SK-N-SH (cell line): ENCODE measurements at regions not wholly inside any gene's neighbourhood (a gene's known extent, or its start where the extent isn't known, plus 50 kb on each side); places are given as distances from the start of the nearest gene placed in this dataset.

Experiments used
- CTCF ChIA-PET: fragments of 300-600, 350-600 bp; formaldehyde crosslinking; extraction: SDS; loops from one replicate; lab custom pipeline; 2021; lab: Yijun Ruan, JAX
- POLR2A ChIA-PET: fragments of 350-600 bp; sonication (Branson Sonifier 250); formaldehyde crosslinking; extraction: SDS; loops from one replicate; lab custom pipeline; 2020; ENCODE audit warnings: antibody characterized with exemption, inconsistent platforms; lab: Yijun Ruan, JAX
- DNase-seq: peaks from one replicate; pipeline ENCODE4 v3.0.0; 2012
- H2AFZ ChIP-seq: fragments of 200-600 bp; sonication (generic); 2 replicates; pipeline ENCODE4 v1.8.1; 2016; ENCODE audit warnings: antibody characterized with exemption, mild to moderate bottlenecking, low read depth
- H3F3A ChIP-seq: fragments of 200-600 bp; sonication (generic); replicated peaks from 2 replicates; pipeline ENCODE3; 2016; ENCODE audit warnings: antibody characterized with exemption, mild to moderate bottlenecking; ENCODE audit not compliant: insufficient read depth
- H3K27ac ChIP-seq, 2 experiments: fragments of 200-500 bp in 1 of 2; fragments of 200-600 bp in 1 of 2; sonication (Bioruptor generic) in 1 of 2; sonication (generic), shearing (Covaris generic) in 1 of 2; 2 replicates each; pipeline versions ENCODE4 v1.5.1 to v1.6.1; 2014 to 2016; ENCODE audit warnings: low read depth in 2 of 2, inconsistent platforms in 1 of 2, low read length in 1 of 2, mild to moderate bottlenecking in 1 of 2, mixed read lengths in 1 of 2
- H3K27me3 ChIP-seq: fragments of 200-600 bp; sonication (generic), shearing (Covaris generic); 2 replicates; pipeline ENCODE4 v1.6.1; 2016; ENCODE audit warnings: mixed run types; ENCODE audit not compliant: insufficient read depth
- H3K36me3 ChIP-seq, 2 experiments: fragments of 200-500 bp in 1 of 2; fragments of 200-600 bp in 1 of 2; sonication (Bioruptor generic) in 1 of 2; sonication (generic) in 1 of 2; replicated peaks in 1 of 2; 2 replicates each; pipeline versions ENCODE3 to v1.5.1; 2014 to 2016; ENCODE audit warnings: low read length in 1 of 2, mild to moderate bottlenecking in 1 of 2; ENCODE audit not compliant: insufficient read depth in 2 of 2, control insufficient read depth in 1 of 2
- H3K4me1 ChIP-seq, 2 experiments: fragments of 200-500 bp in 1 of 2; fragments of 200-600 bp in 1 of 2; sonication (Bioruptor generic) in 1 of 2; sonication (generic), shearing (Covaris generic) in 1 of 2; 2 replicates each; pipeline versions ENCODE4 v1.5.1 to v1.6.1; 2014 to 2016; ENCODE audit warnings: low read depth in 1 of 2, low read length in 1 of 2, mixed run types in 1 of 2; ENCODE audit not compliant: insufficient read depth in 2 of 2, control insufficient read depth in 1 of 2
- H3K4me2 ChIP-seq: fragments of 200-600 bp; sonication (generic), shearing (Covaris generic); 2 replicates; pipeline ENCODE4 v1.6.1; 2017; ENCODE audit warnings: mixed run types
- H3K4me3 ChIP-seq, 2 experiments: fragments of 200-500 bp in 1 of 2; fragments of 200-600 bp in 1 of 2; sonication (Bioruptor generic) in 1 of 2; sonication (generic), shearing (Covaris generic) in 1 of 2; 2 replicates each; pipeline versions ENCODE4 v1.5.1 to v1.8.1; 2014 to 2016; ENCODE audit warnings: low read depth in 2 of 2, inconsistent platforms in 1 of 2, low read length in 1 of 2, mild to moderate bottlenecking in 1 of 2, mixed read lengths in 1 of 2, moderate library complexity in 1 of 2
- H3K79me2 ChIP-seq: fragments of 200-600 bp; sonication (generic); 2 replicates; pipeline ENCODE4 v1.8.1; 2017; ENCODE audit warnings: mild to moderate bottlenecking; ENCODE audit not compliant: insufficient read depth
- H3K9ac ChIP-seq: fragments of 200-600 bp; sonication (generic); 2 replicates; pipeline ENCODE4 v1.6.1; 2017; ENCODE audit warnings: mixed run types
- H3K9me2 ChIP-seq: fragments of 200-600 bp; sonication (generic); 2 replicates; pipeline ENCODE4 v1.6.1; 2017; ENCODE audit warnings: mixed run types
- H3K9me3 ChIP-seq: fragments of 200-600 bp; sonication (generic); 2 replicates; pipeline ENCODE4 v1.6.1; 2017; ENCODE audit warnings: mixed run types, mild to moderate bottlenecking, moderate library complexity
- H4K20me1 ChIP-seq: fragments of 200-600 bp; sonication (generic); 2 replicates; pipeline ENCODE4 v1.6.1; 2017; ENCODE audit warnings: mild to moderate bottlenecking, mixed run types; ENCODE audit not compliant: insufficient read depth
- CHD2 ChIP-seq: fragments of 150-350 bp; IDR thresholded peaks from 2 replicates; pipeline ENCODE4 v1.6.1; 2018; ENCODE audit warnings: low read length; ENCODE audit not compliant: partially characterized antibody
- EP300 ChIP-seq, 2 experiments: IDR thresholded peaks; 2 replicates each; pipeline versions ENCODE4 v1.4.0 to v1.6.1; 2012; ENCODE audit warnings: borderline replicate concordance in 1 of 2, low read depth in 1 of 2, low read length in 1 of 2
- EZH2phosphoT487 ChIP-seq: fragments of 200-600 bp; sonication (generic); IDR thresholded peaks from 2 replicates; pipeline ENCODE4 v1.6.1; 2017; ENCODE audit warnings: low read depth, mixed run types, mild to moderate bottlenecking, antibody characterized with exemption, moderate library complexity, borderline replicate concordance
- FOXM1 ChIP-seq: IDR thresholded peaks from 2 replicates; pipeline ENCODE4 v1.4.0; 2012; ENCODE audit warnings: low read depth, mild to moderate bottlenecking
- GABPA ChIP-seq: IDR thresholded peaks from 2 replicates; pipeline ENCODE4 v1.4.0; 2012; ENCODE audit warnings: low read depth, mild to moderate bottlenecking
- JUND ChIP-seq: IDR thresholded peaks from 2 replicates; pipeline ENCODE4 v1.4.0; 2012
- MAX ChIP-seq: IDR thresholded peaks from 2 replicates; pipeline ENCODE4 v1.4.0; 2012; ENCODE audit warnings: low read depth
- MXI1 ChIP-seq: IDR thresholded peaks from 2 replicates; pipeline ENCODE4 v1.6.1; 2012; ENCODE audit warnings: mild to moderate bottlenecking, low read depth, low read length, improper control_type of control experiment
- POLR2AphosphoS5 ChIP-seq: IDR thresholded peaks from 2 replicates; pipeline ENCODE4 v1.6.1; 2012; ENCODE audit warnings: low read depth, low read length
- RFX5 ChIP-seq: IDR thresholded peaks from 2 replicates; pipeline ENCODE4 v1.6.1; 2012; ENCODE audit warnings: mild to moderate bottlenecking, improper control_type of control experiment, low read length
- USF1 ChIP-seq: IDR thresholded peaks from 2 replicates; pipeline ENCODE4 v1.4.0; 2012; ENCODE audit warnings: low read depth, borderline replicate concordance
- WGBS: methylation state at CpG from one replicate; pipeline ENCODE4 v1.1.6; 2017; ENCODE audit warnings: low lambda C conversion rate; 5-methylcytosine and 5-hydroxymethylcytosine counted together
- TF ChIP-seq, protein P1 (sequence below): fragments of 200-600 bp; sonication (generic); IDR thresholded peaks from 2 replicates; pipeline ENCODE4 v1.6.1; 2017; ENCODE audit warnings: antibody characterized with exemption, mild to moderate bottlenecking, moderate library complexity
- TF ChIP-seq, protein P2 (sequence below): IDR thresholded peaks from 2 replicates; pipeline ENCODE4; 2012
- TF ChIP-seq, protein P3 (sequence below): IDR thresholded peaks from 2 replicates; pipeline ENCODE4 v1.4.0; 2012; ENCODE audit warnings: low read depth, borderline replicate concordance

DNA sequence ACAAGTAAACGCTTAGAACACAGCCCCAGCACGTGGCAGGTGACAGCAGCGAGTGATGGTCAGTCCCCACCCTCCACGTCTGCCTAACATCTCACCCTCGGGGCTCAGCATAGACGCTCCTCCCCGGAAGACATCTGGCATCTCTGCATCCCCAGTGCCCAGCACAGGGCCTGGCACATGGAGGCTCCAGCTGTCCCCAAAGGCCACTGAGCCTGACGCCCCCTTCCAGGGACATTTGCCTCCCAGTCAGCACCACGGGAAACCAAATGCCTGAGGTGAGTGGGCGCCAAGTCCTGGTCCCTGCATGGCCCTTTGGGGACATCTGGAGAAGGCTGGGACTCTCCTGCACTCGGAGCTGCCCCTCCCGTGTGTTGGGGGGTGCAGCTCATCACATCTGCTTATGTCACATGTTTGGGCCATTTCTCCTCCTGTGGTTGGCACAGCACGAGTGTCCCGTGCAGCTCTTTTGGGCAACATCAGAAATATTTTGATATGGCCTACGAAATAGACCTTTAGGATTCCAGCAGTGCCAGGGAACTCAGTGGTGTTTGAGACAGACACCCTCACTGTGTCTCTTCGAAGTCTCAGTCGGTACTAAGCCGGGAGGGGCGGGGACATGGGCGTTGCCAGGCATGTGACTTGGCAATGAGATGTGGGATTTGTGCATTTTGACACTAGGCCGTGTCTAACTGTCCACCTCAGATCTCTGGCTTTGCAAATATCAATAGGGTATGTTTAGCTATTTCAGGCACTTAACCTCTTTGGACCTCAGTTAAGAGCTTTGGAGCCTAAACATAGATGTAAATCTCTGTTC is 315.0 kb downstream of the PTPRU start:
- Histone ChIP-seq H2AFZ (no peak overlapping the region), H3K9me3 (no peaks in the 10 kb centered on the region), H3K36me3 (no peaks in the 10 kb centered on the region), H3K9me2 (no peaks in the 10 kb centered on the region), H3K4me3 (no peak overlapping the region), H3K4me1 (peaks cover 0 to 13% of the 10 kb centered on the region in 2 experiments; a peak in 1 of 4 replicates), H3K27ac (no peak overlapping the region), H4K20me1 (no peaks in the 10 kb centered on the region), H3K79me2 (no peaks in the 10 kb centered on the region), H3K27me3 (no peaks in the 10 kb centered on the region), H3K4me2 (no peak overlapping the region), H3F3A (no peaks in the 10 kb centered on the region)
- peak; percentile 47 for DNase-seq
- CTCF ChIA-PET, result interaction anchor here (1.6 kb wide), 1 partner anchor 1104 kb away, joined by 4 read pairs; no protein-coding TSS in a partner anchor
- no peak for TF ChIP-seq GABPA
- TF ChIP-seq EZH2phosphoT487, result no peak
- no peak for TF ChIP-seq FOXM1
- TF ChIP-seq, protein P1, sequence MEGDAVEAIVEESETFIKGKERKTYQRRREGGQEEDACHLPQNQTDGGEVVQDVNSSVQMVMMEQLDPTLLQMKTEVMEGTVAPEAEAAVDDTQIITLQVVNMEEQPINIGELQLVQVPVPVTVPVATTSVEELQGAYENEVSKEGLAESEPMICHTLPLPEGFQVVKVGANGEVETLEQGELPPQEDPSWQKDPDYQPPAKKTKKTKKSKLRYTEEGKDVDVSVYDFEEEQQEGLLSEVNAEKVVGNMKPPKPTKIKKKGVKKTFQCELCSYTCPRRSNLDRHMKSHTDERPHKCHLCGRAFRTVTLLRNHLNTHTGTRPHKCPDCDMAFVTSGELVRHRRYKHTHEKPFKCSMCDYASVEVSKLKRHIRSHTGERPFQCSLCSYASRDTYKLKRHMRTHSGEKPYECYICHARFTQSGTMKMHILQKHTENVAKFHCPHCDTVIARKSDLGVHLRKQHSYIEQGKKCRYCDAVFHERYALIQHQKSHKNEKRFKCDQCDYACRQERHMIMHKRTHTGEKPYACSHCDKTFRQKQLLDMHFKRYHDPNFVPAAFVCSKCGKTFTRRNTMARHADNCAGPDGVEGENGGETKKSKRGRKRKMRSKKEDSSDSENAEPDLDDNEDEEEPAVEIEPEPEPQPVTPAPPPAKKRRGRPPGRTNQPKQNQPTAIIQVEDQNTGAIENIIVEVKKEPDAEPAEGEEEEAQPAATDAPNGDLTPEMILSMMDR, result no peak
- TF ChIP-seq MAX, result no peak
- TF ChIP-seq, protein P2, sequence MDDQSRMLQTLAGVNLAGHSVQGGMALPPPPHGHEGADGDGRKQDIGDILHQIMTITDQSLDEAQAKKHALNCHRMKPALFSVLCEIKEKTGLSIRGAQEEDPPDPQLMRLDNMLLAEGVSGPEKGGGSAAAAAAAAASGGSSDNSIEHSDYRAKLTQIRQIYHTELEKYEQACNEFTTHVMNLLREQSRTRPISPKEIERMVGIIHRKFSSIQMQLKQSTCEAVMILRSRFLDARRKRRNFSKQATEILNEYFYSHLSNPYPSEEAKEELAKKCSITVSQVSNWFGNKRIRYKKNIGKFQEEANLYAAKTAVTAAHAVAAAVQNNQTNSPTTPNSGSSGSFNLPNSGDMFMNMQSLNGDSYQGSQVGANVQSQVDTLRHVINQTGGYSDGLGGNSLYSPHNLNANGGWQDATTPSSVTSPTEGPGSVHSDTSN, result no peak
- no peak for TF ChIP-seq JUND
- TF ChIP-seq RFX5, result no peak
- TF ChIP-seq USF1, result no peak
- TF ChIP-seq CHD2, result no peak
- TF ChIP-seq EP300 (IDR thresholded peaks at IDR 0.05; ENCODE audit: borderline replicate concordance in 1 of 2, low read depth in 1 of 2, low read length in 1 of 2), result no peak
- TF ChIP-seq POLR2AphosphoS5, result no peak
- TF ChIP-seq, protein P3, sequence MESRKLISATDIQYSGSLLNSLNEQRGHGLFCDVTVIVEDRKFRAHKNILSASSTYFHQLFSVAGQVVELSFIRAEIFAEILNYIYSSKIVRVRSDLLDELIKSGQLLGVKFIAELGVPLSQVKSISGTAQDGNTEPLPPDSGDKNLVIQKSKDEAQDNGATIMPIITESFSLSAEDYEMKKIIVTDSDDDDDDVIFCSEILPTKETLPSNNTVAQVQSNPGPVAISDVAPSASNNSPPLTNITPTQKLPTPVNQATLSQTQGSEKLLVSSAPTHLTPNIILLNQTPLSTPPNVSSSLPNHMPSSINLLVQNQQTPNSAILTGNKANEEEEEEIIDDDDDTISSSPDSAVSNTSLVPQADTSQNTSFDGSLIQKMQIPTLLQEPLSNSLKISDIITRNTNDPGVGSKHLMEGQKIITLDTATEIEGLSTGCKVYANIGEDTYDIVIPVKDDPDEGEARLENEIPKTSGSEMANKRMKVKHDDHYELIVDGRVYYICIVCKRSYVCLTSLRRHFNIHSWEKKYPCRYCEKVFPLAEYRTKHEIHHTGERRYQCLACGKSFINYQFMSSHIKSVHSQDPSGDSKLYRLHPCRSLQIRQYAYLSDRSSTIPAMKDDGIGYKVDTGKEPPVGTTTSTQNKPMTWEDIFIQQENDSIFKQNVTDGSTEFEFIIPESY, result no peak
- no peak for TF ChIP-seq MXI1
- TF ChIP-seq, all 33 proteins: peak for 0
- H3K9ac ChIP-seq, result no peak overlapping the region
- 69% methylated on average over 13 of the region's 21 CpGs for WGBS
- POLR2A ChIA-PET, result no interaction called here
